ENCODE measurements at regions not wholly inside any gene's neighbourhood (a gene's known extent, or its start where the extent isn't known, plus 50 kb on each side); places are given as distances from the start of the nearest gene placed in this dataset.

DNA sequence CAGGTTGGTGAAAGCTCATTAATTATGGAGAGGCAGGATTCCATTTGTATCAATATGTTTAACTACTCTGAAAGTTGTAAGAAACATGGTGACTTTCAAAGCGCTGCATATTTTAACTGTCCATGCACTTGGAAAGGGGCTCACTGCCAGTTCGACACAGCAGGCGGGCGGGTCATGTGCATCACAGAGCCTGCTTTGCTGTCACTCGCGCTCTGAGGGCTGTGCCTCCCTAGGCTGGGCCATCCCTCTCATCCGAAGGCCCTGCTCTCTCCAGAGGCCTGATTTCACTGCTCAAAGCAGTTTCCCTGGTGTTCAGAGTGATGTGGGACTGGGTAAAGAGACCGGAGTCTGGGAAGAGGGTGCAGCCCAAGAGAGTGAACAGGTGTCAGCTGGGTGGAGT, 422.0 kb upstream of the MON1B start:
- TF ChIP-seq CTCF (IDR thresholded peaks at IDR 0.05; ENCODE audit: unreplicated experiment), result no peak
- Mint-ChIP-seq H3K36me3 (no peaks in the 10 kb centered on the region), H3K27me3 (ENCODE audit: low read depth) (peaks cover 2% of the 10 kb centered on the region), H3K9me3 (peaks cover 18% of the 10 kb centered on the region), H3K4me1 (no peaks in the 10 kb centered on the region), H3K4me3 (no peak overlapping the region), H3K27ac (no peak overlapping the region)
- DNase-seq (ENCODE audit: low spot score in 2 of 2, unreplicated experiment in 2 of 2), result no peak

GRCh38 chr16:76771216-76771615, 419.8 kb upstream of the MON1B start:
- Mint-ChIP-seq H3K36me3 (no peaks in the 10 kb centered on the region), H3K4me1 (no peaks in the 10 kb centered on the region)

GRCh38 chr16:76777721-76778465, 413.1 kb upstream of the MON1B start:
- no peak for TF ChIP-seq CTCF (IDR thresholded peaks at IDR 0.05; ENCODE audit: unreplicated experiment)
- Mint-ChIP-seq H3K4me1 (no peaks in the 10 kb centered on the region), H3K36me3 (no peaks in the 10 kb centered on the region), H3K27ac (no peak overlapping the region), H3K4me3 (no peak overlapping the region), H3K27me3 (ENCODE audit: low read depth) (peaks cover 2% of the 10 kb centered on the region), H3K9me3 (peaks cover 14% of the 10 kb centered on the region)
- DNase-seq (ENCODE audit: low spot score in 2 of 2, unreplicated experiment in 2 of 2), result no peak

More at GRCh38 chr16:76771216-76771615, 419.8 kb upstream of the MON1B start:
- peaks cover 2% of the 10 kb centered on the region for H3K27me3 Mint-ChIP-seq (ENCODE audit: low read depth)
- H3K4me3 Mint-ChIP-seq, result no peak overlapping the region
- TF ChIP-seq CTCF (IDR thresholded peaks at IDR 0.05; ENCODE audit: unreplicated experiment), result no peak
- no peak overlapping the region for H3K27ac Mint-ChIP-seq
- no peaks in the 10 kb centered on the region for H3K9me3 Mint-ChIP-seq
- DNase-seq (ENCODE audit: low spot score in 2 of 2, unreplicated experiment in 2 of 2), result no peak

- no peak overlapping the region for H3K27ac Mint-ChIP-seq
- H3K4me1 Mint-ChIP-seq, result no peaks in the 10 kb centered on the region
- no peaks in the 10 kb centered on the region for H3K27me3 Mint-ChIP-seq (ENCODE audit: low read depth)
- H3K36me3 Mint-ChIP-seq, result no peaks in the 10 kb centered on the region
- no peak overlapping the region for H3K4me3 Mint-ChIP-seq
- peaks cover 14% of the 10 kb centered on the region for H3K9me3 Mint-ChIP-seq
- no peak for TF ChIP-seq CTCF (IDR thresholded peaks at IDR 0.05; ENCODE audit: unreplicated experiment)
- no peak for DNase-seq (ENCODE audit: low spot score in 2 of 2, unreplicated experiment in 2 of 2)
Measured at GRCh38 chr16:76780556-76780955, 410.4 kb upstream of the MON1B start.

- H3K4me3 Mint-ChIP-seq, result no peak overlapping the region
- no peak for DNase-seq (ENCODE audit: low spot score in 2 of 2, unreplicated experiment in 2 of 2)
- H3K36me3 Mint-ChIP-seq, result no peaks in the 10 kb centered on the region
- no peaks in the 10 kb centered on the region for H3K4me1 Mint-ChIP-seq
- no peak overlapping the region for H3K27ac Mint-ChIP-seq
- H3K27me3 Mint-ChIP-seq (ENCODE audit: low read depth), result no peaks in the 10 kb centered on the region
- TF ChIP-seq CTCF (IDR thresholded peaks at IDR 0.05; ENCODE audit: unreplicated experiment), result no peak
- peaks cover 25% of the 10 kb centered on the region for H3K9me3 Mint-ChIP-seq
Measured at GRCh38 chr16:76784530-76784929, 406.5 kb upstream of the MON1B start.

All from mesothelial cell of epicardium (in vitro differentiated cells).